H1 (cell line): ENCODE measurements at regions not wholly inside any gene's neighbourhood (a gene's known extent, or its start where the extent isn't known, plus 50 kb on each side); places are given as distances from the start of the nearest gene placed in this dataset.

Experiments used
- CTCF ChIA-PET: fragments of 300-600 bp; sonication (Branson Sonifier 250); formaldehyde crosslinking; loops from one replicate; lab custom pipeline; 2021; ENCODE audit not compliant: partially characterized antibody; lab: Charles Lee
- POLR2A ChIA-PET: fragments of 300-600 bp; sonication (Branson Sonifier 250); formaldehyde crosslinking; loops from one replicate; lab custom pipeline; 2021; ENCODE audit warnings: inconsistent platforms; ENCODE audit not compliant: partially characterized antibody; lab: Charles Lee
- DNase-seq, 2 experiments: peaks; one replicate each; pipeline versions ENCODE4 v3.0.0 to v3.0.0-alpha.2; 2010 to 2022; ENCODE audit warnings: low spot score in 2 of 2, low read depth in 1 of 2, mixed read lengths in 1 of 2
- FAIRE-seq: peaks from 2 replicates; lab custom pipeline; 2011; peaks lifted over from hg19 to GRCh38; lab: Jason Lieb, UNC
- H2AFZ ChIP-seq: 2 replicates; pipeline ENCODE4 v1.8.1; 2012; ENCODE audit warnings: low read length, inconsistent platforms
- H2AK5ac ChIP-seq: 2 replicates; pipeline ENCODE4 v1.6.1; 2013; ENCODE audit warnings: low read depth, low read length
- H2BK120ac ChIP-seq: replicated peaks from 2 replicates; pipeline ENCODE3; 2013; ENCODE audit warnings: low read depth, low read length, inconsistent platforms
- H2BK12ac ChIP-seq: 2 replicates; pipeline ENCODE4 v1.6.1; 2013; ENCODE audit warnings: low read depth, low read length
- H2BK15ac ChIP-seq: 2 replicates; pipeline ENCODE4 v1.6.1; 2013; ENCODE audit warnings: low read length
- H2BK20ac ChIP-seq: 2 replicates; pipeline ENCODE4 v1.6.1; 2013; ENCODE audit warnings: low read length
- H2BK5ac ChIP-seq: 2 replicates; pipeline ENCODE4 v1.6.1; 2013; ENCODE audit warnings: low read depth, low read length
- H3K14ac ChIP-seq: 2 replicates; pipeline ENCODE4 v1.6.1; 2013; ENCODE audit warnings: inconsistent platforms; ENCODE audit not compliant: insufficient read length
- H3K18ac ChIP-seq: 2 replicates; pipeline ENCODE4 v1.6.1; 2013; ENCODE audit warnings: low read length; ENCODE audit errors: extremely low read depth
- H3K23ac ChIP-seq: 2 replicates; pipeline ENCODE4 v1.6.1; 2013; ENCODE audit warnings: inconsistent platforms; ENCODE audit not compliant: insufficient read length
- H3K23me2 ChIP-seq: 2 replicates; pipeline ENCODE4 v1.6.1; 2013; ENCODE audit warnings: low read depth, low read length
- H3K27ac ChIP-seq: 2 replicates; pipeline ENCODE4 v1.6.1; 2011; ENCODE audit warnings: low read depth, low read length, inconsistent platforms
- H3K27me3 ChIP-seq, 4 experiments: replicated peaks in 1 of 4; 1 replicate in 1 of 4; 2 replicates in 3 of 4; pipeline versions ENCODE4 v1.6.1 to v1.8.1; 2011 to 2013; ENCODE audit warnings: low read length in 3 of 4, mild to moderate bottlenecking in 3 of 4, inconsistent platforms in 2 of 4, mixed read lengths in 2 of 4, moderate library complexity in 1 of 4; ENCODE audit not compliant: control insufficient read depth in 3 of 4, insufficient read depth in 3 of 4; ENCODE audit errors: extremely low read depth in 1 of 4
- H3K36me3 ChIP-seq, 4 experiments: 2 replicates each; pipeline versions ENCODE4 v1.6.1 to v1.8.1; 2011 to 2013; ENCODE audit warnings: mild to moderate bottlenecking in 4 of 4, low read length in 3 of 4, moderate library complexity in 2 of 4, control low read depth in 1 of 4, inconsistent platforms in 1 of 4; ENCODE audit not compliant: insufficient read depth in 4 of 4, control insufficient read depth in 2 of 4
- H3K4ac ChIP-seq: replicated peaks from 2 replicates; pipeline ENCODE3; 2013; ENCODE audit warnings: low read length, low read depth, mixed read lengths, inconsistent platforms; ENCODE audit not compliant: insufficient read length
- H3K4me1 ChIP-seq, 4 experiments: replicated peaks in 1 of 4; 1 replicate in 1 of 4; 2 replicates in 3 of 4; pipeline versions ENCODE4 v1.6.1 to v1.8.1; 2011 to 2013; ENCODE audit warnings: low read length in 3 of 4, inconsistent platforms in 2 of 4, mixed read lengths in 1 of 4; ENCODE audit not compliant: insufficient read depth in 4 of 4, control insufficient read depth in 3 of 4
- H3K4me2 ChIP-seq, 2 experiments: 2 replicates each; pipeline versions ENCODE4 v1.6.1 to v1.8.1; 2011 to 2013; ENCODE audit warnings: low read depth in 2 of 2, low read length in 2 of 2, control low read depth in 1 of 2, inconsistent platforms in 1 of 2, mild to moderate bottlenecking in 1 of 2; ENCODE audit not compliant: insufficient read depth in 1 of 2
- H3K4me3 ChIP-seq, 4 experiments: fragments of 200-600, 300-600 bp in 1 of 4; sonication (generic), shearing (Covaris generic), sonication (Bioruptor Twin) in 1 of 4; 2 replicates each; pipeline versions ENCODE4 v1.5.1 to v1.8.1; 2011 to 2016; ENCODE audit warnings: low read length in 4 of 4, low read depth in 3 of 4, control low read depth in 2 of 4, inconsistent platforms in 2 of 4, mild to moderate bottlenecking in 2 of 4, mixed read lengths in 1 of 4, moderate library complexity in 1 of 4; ENCODE audit not compliant: insufficient read depth in 2 of 4; ENCODE audit errors: extremely low read depth in 1 of 4
- H3K56ac ChIP-seq: replicated peaks from 2 replicates; pipeline ENCODE3; 2013; ENCODE audit warnings: low read depth, mild to moderate bottlenecking, mixed read lengths, low read length, inconsistent platforms; ENCODE audit not compliant: insufficient read length
- H3K79me1 ChIP-seq: 2 replicates; pipeline ENCODE4 v1.6.1; 2013; ENCODE audit warnings: low read depth, low read length, control low read depth
- H3K79me2 ChIP-seq, 2 experiments: 2 replicates each; pipeline versions ENCODE4 v1.6.1 to v1.8.1; 2012 to 2013; ENCODE audit warnings: low read length in 2 of 2, mild to moderate bottlenecking in 2 of 2, inconsistent platforms in 1 of 2; ENCODE audit not compliant: insufficient read depth in 2 of 2, control insufficient read depth in 1 of 2
- H3K9ac ChIP-seq, 4 experiments: replicated peaks in 1 of 4; 1 replicate in 1 of 4; 2 replicates in 3 of 4; pipeline versions ENCODE4 v1.6.1 to v1.8.1; 2011 to 2013; ENCODE audit warnings: low read depth in 3 of 4, low read length in 3 of 4, control low read depth in 2 of 4, mild to moderate bottlenecking in 2 of 4, moderate library complexity in 2 of 4, inconsistent platforms in 1 of 4; ENCODE audit errors: extremely low read depth in 1 of 4
- H3K9me3 ChIP-seq, 2 experiments: 2 replicates each; pipeline versions ENCODE4 v1.6.1 to v1.8.1; 2012 to 2013; ENCODE audit warnings: mild to moderate bottlenecking in 2 of 2, moderate library complexity in 2 of 2, control low read depth in 1 of 2, inconsistent platforms in 1 of 2, low read depth in 1 of 2, low read length in 1 of 2, mixed read lengths in 1 of 2; ENCODE audit not compliant: insufficient read depth in 2 of 2
- H4K20me1 ChIP-seq, 2 experiments: replicated peaks in 1 of 2; 2 replicates each; pipeline versions ENCODE3 to v1.8.1; 2011 to 2013; ENCODE audit warnings: inconsistent platforms in 2 of 2, low read length in 2 of 2, mild to moderate bottlenecking in 1 of 2; ENCODE audit not compliant: insufficient read depth in 2 of 2, control insufficient read depth in 1 of 2
- H4K5ac ChIP-seq: 2 replicates; pipeline ENCODE4 v1.6.1; 2013; ENCODE audit warnings: low read length, low read depth, mixed read lengths, inconsistent platforms; ENCODE audit not compliant: insufficient read length
- H4K8ac ChIP-seq: 2 replicates; pipeline ENCODE4 v1.8.0; 2013; ENCODE audit warnings: mild to moderate bottlenecking, moderate library complexity, low read length, inconsistent platforms; ENCODE audit not compliant: insufficient read depth; ENCODE audit errors: extremely low read depth
- H4K91ac ChIP-seq: replicated peaks from 2 replicates; pipeline ENCODE3; 2013; ENCODE audit warnings: low read length, mixed read lengths, inconsistent platforms; ENCODE audit not compliant: insufficient read length
- ATF2 ChIP-seq: IDR thresholded peaks from 2 replicates; pipeline ENCODE4 v1.6.1; 2012; ENCODE audit warnings: low read length, inconsistent platforms
- ATF3 ChIP-seq: IDR thresholded peaks from 2 replicates; pipeline ENCODE4 v1.6.1; 2011; ENCODE audit warnings: low read depth, mild to moderate bottlenecking, low read length; ENCODE audit not compliant: insufficient read depth
- CBX8 ChIP-seq: fragments of 300-800, 300-1000 bp; sonication (generic); IDR thresholded peaks from 2 replicates; pipeline ENCODE4 v1.7.1; 2016; ENCODE audit warnings: low read depth, low read length, borderline replicate concordance
- CHD1 ChIP-seq: IDR thresholded peaks from 2 replicates; pipeline ENCODE4 v1.6.1; 2012; ENCODE audit warnings: low read depth, low read length, improper control_type of control experiment
- MAFK ChIP-seq: IDR thresholded peaks from 2 replicates; pipeline ENCODE4 v1.6.1; 2012; ENCODE audit warnings: low read depth, mild to moderate bottlenecking, improper control_type of control experiment, low read length
- POU5F1 ChIP-seq: IDR thresholded peaks from 2 replicates; pipeline ENCODE4 v1.6.1; 2011; ENCODE audit warnings: low read depth, mild to moderate bottlenecking, low read length, moderate library complexity
- TEAD4 ChIP-seq: IDR thresholded peaks from 2 replicates; pipeline ENCODE4 v1.6.1; 2012; ENCODE audit warnings: low read depth, low read length, inconsistent platforms, mixed read lengths
- YY1 ChIP-seq: IDR thresholded peaks from 2 replicates; pipeline ENCODE4 v1.6.1; 2011; ENCODE audit warnings: low read depth, mild to moderate bottlenecking, low read length
- ZNF274 ChIP-seq: IDR thresholded peaks from 2 replicates; pipeline ENCODE4 v1.7.0; 2012; ENCODE audit warnings: low read length, borderline replicate concordance; ENCODE audit errors: extremely low read depth
- WGBS, 2 experiments: shearing (Covaris generic) in 1 of 2; methylation state at CpG; one replicate each; pipeline versions ENCODE4 v1.1.6 to v1.1.7; 2013 to 2015; ENCODE audit warnings: low lambda C conversion rate in 2 of 2, mixed read lengths in 2 of 2, inconsistent platforms in 1 of 2, low coverage in 1 of 2, missing lambda C conversion rate in 1 of 2; ENCODE audit not compliant: insufficient replicate concordance in 2 of 2, insufficient coverage in 1 of 2, insufficient read length in 1 of 2; ENCODE audit errors: extremely low coverage in 1 of 2, missing lambda C conversion rate in 1 of 2; 5-methylcytosine and 5-hydroxymethylcytosine counted together

GRCh38 chr12:65712260-65713004 is 111.9 kb upstream of the HMGA2 start:
- Histone ChIP-seq H2AK5ac (no peak overlapping the region), H3K4ac (no peak overlapping the region), H3K27me3 (no peaks in the 10 kb centered on the region), H3K79me2 (no peaks in the 10 kb centered on the region), H3K9me3 (no peaks in the 10 kb centered on the region), H2BK5ac (no peak overlapping the region), H3K56ac (no peak overlapping the region), H3K79me1 (no peaks in the 10 kb centered on the region), H3K27ac (no peak overlapping the region), H3K23ac (no peak overlapping the region), H3K14ac (no peak overlapping the region), H4K8ac (no peak overlapping the region), H2BK15ac (no peak overlapping the region), H3K18ac (no peak overlapping the region), H3K4me1 (no peaks in the 10 kb centered on the region; a peak in 1 of 7 replicates), H4K20me1 (no peaks in the 10 kb centered on the region), H4K91ac (no peak overlapping the region), H2BK12ac (no peak overlapping the region), H3K4me3 (no peak overlapping the region), H2BK20ac (no peak overlapping the region), H2BK120ac (no peak overlapping the region), H3K4me2 (no peak overlapping the region), H3K9ac (no peak overlapping the region), H3K36me3 (no peaks in the 10 kb centered on the region), H4K5ac (no peak overlapping the region), H2AFZ (no peak overlapping the region), H3K23me2 (no peaks in the 10 kb centered on the region)
- WGBS, 2 experiments: 88% methylated on average over 5 of the region's 5 CpGs; no CpG with 5 or more reads in 1 of the 2 experiments
- ChIA-PET POLR2A (interaction anchor here (0.6 kb wide), 1 partner anchor 23 kb away, joined by 3 read pairs; no protein-coding TSS in a partner anchor), CTCF (interaction anchor here (1.3 kb wide), 1 partner anchor 110 kb away, joined by 5 read pairs; no protein-coding TSS in a partner anchor)
- DNase-seq: no peak
- FAIRE-seq: no peak
- no peak for TF ChIP-seq CBX8
- no peak for TF ChIP-seq ATF2
- no peak for TF ChIP-seq MAFK
- no peak for TF ChIP-seq CHD1
- no peak for TF ChIP-seq ZNF274
- TF ChIP-seq YY1: no peak
- no peak for TF ChIP-seq TEAD4
- no peak for TF ChIP-seq ATF3
- TF ChIP-seq POU5F1: no peak
